Amygdala (tissue), 56 donors: ENCODE measurements at regions not wholly inside any gene's neighbourhood (a gene's known extent, or its start where the extent isn't known, plus 50 kb on each side); places are given as distances from the start of the nearest gene placed in this dataset.

ENCODE experiments used
- DNase-seq, 56 donors: peaks; one replicate each; lab custom pipeline; 2025; lab: John Stamatoyannopoulos, UW

DNA sequence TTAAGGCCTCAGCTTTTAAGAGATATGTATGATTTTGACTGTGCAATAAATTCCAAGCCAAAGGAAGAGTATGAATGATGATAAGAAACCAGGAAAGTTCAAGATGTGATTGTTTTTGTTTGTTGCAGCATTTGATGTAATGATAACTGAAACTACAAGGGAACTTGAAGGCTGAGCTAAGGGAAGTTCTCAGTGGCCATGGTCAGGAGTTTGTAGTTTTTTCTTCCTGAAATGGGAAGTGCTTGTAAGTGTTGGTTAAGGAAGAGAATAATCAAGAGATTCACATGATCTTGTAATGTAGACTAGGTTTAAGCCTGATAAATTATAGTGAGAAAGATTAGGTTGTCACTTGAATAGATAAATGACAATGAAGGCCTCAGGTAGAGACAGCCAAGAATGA is 53.4 kb downstream of the PTCHD4 start:
- no peak for DNase-seq

DNA sequence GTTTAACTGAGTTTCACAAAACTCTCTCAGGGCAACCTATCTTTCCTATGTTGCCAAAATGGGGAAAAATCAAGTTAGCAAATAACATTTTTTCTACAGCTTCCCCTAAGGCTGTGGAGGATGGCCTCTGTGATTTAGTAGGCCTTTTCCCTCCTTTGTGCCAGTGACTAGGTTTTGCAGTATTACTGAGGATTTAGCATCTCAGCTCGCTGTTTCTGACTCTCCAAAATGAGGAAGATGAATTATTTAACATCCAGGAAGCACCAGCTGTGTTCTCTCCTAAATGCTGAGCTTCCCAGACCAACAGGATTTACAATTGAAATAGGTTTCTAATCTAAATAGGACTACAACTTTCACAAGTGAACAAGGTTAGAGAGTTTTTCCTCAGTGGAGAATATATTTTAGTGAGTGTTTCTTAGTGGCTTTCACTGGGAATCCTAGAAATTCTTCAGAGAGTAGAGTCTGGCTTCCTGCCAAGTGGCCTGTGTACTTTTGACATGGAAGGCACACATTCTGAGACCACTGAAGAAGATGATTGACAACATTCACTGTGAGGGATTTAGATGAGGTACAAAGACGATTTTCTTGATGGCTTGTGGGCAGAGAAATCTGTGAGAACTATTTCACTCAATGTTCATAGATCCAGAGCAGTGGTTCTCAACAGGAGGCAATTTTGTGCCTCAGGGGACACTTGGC is 62.4 kb downstream of the PTCHD4 start:
- DNase-seq: no peak

DNA sequence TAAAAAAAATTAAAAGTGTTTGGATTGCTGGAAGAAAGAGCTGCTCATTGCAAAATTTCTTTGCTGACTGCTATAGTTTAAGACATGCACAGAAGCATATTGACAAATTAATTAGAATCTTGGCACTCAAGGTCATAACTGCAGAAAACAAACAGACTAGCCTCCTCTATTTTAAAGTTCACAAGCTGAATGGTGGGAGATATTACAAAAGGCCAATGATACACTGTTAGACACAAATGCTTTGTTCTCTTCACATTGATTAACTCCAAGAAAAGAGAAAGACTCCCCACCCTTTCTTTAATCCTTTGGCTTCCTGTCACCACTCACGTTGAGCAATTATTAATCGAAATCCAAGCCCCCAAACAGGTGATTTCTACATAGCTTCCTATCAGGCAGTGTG is 69.1 kb downstream of the PTCHD4 start:
- DNase-seq: no peak

DNA sequence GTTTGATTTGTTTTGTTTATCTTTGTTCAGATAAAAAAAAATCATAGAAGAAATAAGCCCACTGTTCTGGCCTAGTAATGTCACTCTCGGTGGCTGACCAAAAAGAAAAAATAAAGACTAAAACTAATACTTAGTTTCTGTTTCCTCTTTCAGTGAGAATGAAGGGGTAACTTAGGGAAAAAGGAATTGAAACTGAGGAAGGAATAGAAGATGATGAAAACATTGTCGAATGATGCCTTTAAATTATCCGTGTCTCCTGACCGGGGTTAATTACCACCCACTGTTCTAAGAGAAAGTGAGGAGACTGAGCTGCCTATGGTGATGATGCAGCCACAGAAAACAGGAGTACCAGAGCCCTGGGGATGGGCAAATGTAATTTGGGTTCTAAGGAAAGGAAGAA is 73.1 kb downstream of the PTCHD4 start:
- no peak for DNase-seq

GRCh38 chr6:48036316-48036715 is 74.7 kb downstream of the PTCHD4 start:
- no peak for DNase-seq

- DNase-seq: no peak
These were observed 78.8 kb downstream of the PTCHD4 start for GRCh38 chr6:48032151-48032550.

GRCh38 chr6:48031711-48032110 is 79.3 kb downstream of the PTCHD4 start:
- DNase-seq: no peak

DNA sequence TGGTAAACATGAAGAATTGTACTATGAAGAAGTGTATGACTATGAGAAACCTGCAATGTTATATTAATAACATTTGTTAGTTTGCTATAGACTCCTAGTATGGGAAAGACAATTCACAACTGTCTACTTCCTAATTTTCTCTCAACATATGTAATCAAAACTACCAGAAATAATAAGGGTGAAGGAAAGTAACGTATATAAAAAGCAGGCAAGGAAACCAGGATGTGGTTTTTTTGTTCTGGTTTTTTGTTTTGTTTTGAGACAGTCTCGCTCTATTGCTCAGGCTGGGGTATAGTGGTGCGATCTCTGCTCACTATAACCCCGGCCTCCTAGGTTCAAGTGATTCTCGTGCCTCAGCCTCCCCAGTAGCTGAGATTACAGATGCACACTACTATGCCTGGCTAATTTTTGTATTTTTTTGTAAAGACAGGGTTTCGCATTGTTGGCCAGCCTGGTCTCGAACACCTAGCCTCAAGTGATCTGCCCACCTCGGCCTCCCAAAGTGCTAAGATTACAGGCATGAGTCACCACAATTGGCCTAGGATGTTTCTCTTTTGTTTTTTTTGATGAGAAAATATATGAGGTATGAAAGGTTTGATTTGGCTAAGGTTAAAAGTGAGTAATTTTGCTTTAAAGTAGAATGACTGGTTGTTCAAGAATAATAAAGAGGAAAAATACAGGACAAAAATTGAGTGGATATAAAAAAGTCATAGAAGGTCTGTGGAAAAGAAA is 83.1 kb downstream of the PTCHD4 start:
- DNase-seq: no peak

GRCh38 chr6:48024956-48025355 is 86.0 kb downstream of the PTCHD4 start:
- DNase-seq: no peak

DNA sequence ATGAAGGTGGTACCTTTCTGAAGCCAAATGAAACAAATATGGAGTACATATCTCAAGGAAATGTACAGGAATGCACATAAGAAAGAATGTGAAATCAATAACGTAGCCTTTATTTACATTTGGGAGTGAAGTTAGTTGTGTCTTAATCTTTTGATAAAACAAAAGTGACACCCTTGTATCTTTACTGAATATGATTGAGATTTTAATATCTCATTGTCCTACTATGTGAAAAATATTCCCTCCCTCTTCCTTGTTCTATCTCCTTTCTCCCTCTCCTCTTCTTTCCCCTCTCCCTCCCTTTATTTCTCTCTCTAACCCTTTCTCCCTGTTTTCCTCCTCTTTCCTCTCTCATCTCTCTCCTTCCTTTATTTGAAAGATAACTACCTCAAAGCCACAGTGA is 89.1 kb downstream of the PTCHD4 start:
- DNase-seq: no peak

GRCh38 chr6:48016020-48016755 is 94.8 kb downstream of the PTCHD4 start:
- no peak for DNase-seq

DNA sequence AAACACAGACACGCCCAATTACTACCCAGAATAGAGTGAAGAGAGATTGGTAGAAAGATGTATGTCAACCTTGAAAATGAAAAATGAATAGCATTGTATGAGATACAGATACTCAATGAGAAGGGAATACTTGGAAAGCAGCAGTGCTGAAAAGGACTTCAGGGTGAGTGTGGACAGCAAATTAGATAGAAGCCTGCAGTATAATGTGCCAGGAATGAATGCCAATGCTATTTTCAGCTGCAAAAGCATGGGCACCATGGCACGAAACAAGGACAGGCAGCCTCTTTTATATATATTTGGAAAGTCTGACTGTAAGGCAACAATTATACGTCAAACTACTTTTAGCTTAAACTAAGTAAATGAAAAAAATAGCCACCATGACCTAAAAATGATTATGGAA is 118.2 kb downstream of the PTCHD4 start:
- no peak for DNase-seq

GRCh38 chr6:47983491-47983890 is 127.5 kb downstream of the PTCHD4 start:
- no peak for DNase-seq

- DNase-seq: no peak
These were observed 133.7 kb downstream of the PTCHD4 start for GRCh38 chr6:47977314-47977713.

DNA sequence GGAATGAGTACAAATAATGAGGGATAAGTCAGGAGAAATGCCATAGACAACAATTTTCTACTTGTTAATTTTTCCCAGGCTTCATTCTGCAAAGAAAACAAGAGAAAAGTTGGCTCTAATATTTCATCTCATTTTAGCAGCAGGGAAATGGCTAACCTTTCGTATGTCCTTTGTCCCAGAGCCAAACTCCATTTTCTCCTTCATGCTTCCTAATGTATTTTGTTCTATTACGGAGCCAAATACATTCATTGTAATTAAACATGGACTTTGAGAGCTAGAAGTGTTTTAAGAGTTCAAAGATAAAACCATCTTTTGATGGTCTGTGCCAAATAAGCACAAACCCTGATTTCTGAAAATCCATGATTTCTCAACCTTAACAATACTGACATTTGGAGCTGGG is 136.9 kb downstream of the PTCHD4 start:
- DNase-seq: no peak

GRCh38 chr6:47970826-47971225 is 140.2 kb downstream of the PTCHD4 start:
- DNase-seq: no peak

DNA sequence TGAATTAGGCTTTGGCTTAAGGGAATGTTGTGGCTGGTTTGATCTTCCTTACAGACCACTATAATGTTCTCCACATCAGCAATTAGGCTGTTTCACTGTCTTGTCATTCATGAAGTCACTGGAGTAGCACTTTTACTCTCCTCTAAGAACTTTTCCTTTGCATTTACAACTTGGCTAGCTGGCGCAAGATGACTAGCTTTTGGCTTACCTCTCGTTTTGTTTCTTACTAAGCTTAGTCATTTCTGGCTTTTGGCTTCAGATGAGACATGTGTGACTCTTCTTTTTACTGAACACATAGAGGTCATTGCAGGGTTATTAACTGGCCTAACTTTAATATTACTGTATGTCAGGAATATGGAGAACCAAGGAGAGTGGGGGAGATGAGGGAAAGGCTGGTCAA is 143.2 kb downstream of the PTCHD4 start:
- DNase-seq: no peak

GRCh38 chr6:47964969-47965368 is 146.0 kb downstream of the PTCHD4 start:
- DNase-seq: no peak

DNA sequence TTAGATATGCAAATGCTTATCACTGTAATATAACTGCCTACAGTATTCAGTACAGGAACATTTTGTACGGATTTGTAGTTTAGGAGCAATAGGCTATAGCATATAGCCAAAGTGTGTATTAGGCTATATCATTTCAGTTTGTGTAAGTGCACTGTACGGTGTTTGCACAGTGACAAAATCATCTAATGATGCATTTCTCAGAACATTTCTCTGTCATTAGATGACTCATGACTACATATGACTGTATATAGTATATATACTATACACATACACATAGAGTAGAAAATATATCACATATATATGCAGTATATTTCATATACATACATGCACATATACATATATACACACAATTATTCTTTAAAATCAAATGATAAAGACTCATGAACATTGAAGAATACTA is 158.4 kb downstream of the PTCHD4 start:
- DNase-seq: no peak

GRCh38 chr6:47944846-47945245 is 163.0 kb downstream of the OPN5 start:
- no peak for DNase-seq

GRCh38 chr6:47938405-47938804 is 156.6 kb downstream of the OPN5 start:
- DNase-seq: no peak

DNA sequence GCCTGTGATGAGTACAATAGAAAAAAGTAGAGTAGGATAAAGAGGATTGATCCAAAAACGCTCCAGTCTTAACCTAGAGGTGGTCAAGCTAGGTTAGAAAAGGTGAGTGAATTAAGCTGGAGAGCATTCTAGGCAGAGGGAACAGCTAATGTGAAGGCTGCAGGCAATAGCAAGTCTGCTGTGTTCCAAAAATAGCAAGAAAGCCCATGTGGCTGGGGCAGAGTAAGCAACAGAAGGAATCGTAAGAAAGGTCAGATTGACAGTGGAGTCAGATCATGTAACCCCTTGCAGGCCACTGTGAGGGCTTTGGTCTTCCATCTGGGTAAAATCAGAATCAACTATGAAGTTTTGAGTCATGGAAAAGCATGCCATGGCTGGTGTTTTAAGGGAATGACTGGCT is 155.0 kb downstream of the OPN5 start:
- no peak for DNase-seq
